Uterus (tissue), 2 donors: ENCODE measurements at regions not wholly inside any gene's neighbourhood (a gene's known extent, or its start where the extent isn't known, plus 50 kb on each side); places are given as distances from the start of the nearest gene placed in this dataset.

Experiments
- CTCF ChIP-seq, 4 experiments: fragments of 200-600 bp in 2 of 4; fragments of 450-650 bp in 2 of 4; sonication (generic) in 2 of 4; IDR thresholded peaks; one replicate each; pipeline ENCODE4 v1.5.1; 2016 to 2019; ENCODE audit warnings: antibody characterized with exemption in 4 of 4, mild to moderate bottlenecking in 2 of 4, moderate library complexity in 1 of 4
- POLR2A ChIP-seq, 2 donors: fragments of 450-650 bp; IDR thresholded peaks; one replicate each; pipeline ENCODE4 v1.6.1; 2016; ENCODE audit warnings: antibody characterized with exemption in 2 of 2, mild to moderate bottlenecking in 1 of 2, moderate library complexity in 1 of 2

DNA sequence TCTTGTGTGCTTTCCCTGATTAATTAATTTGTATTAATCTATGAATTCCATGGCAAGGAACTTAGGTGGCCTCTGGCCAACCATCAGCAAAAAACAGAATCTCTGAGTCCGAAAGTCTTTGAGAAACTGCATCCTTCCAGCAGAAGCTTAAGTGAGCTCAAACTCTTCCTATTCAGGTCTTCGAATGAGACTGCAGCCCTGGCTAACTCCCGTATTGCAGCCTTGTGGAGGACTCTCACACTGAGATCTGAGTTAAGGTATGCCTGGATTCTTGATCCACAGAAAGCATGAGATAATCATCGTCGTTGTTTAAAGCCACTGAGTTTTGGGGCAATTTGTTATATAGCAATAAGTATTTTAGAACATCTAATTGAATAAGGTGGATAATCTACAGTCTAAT lies 1143.9 kb upstream of the NXPH2 start:
- TF ChIP-seq CTCF (IDR thresholded peaks at IDR 0.05) = no peak
- TF ChIP-seq POLR2A (IDR thresholded peaks at IDR 0.05) = no peak
